Natural killer cell (primary cell): ENCODE measurements at regions not wholly inside any gene's neighbourhood (a gene's known extent, or its start where the extent isn't known, plus 50 kb on each side); places are given as distances from the start of the nearest gene placed in this dataset.

Source experiments
- ATAC-seq, 3 donors: fragments of 150-1000 bp in 2 of 3; fragments of 200-7000 bp in 1 of 3; cut with Tn5 transposase; 1 replicate in 1 of 3; 2 replicates in 2 of 3; pipeline ENCODE4 v1.10.0; 2021; ENCODE audit warnings: mild to moderate bottlenecking in 2 of 3, moderate library complexity in 2 of 3
- DNase-seq, 2 donors: peaks; one replicate each; pipeline versions ENCODE4 v3.0.0 to v3.0.0-alpha.2; 2013 to 2021; ENCODE audit warnings: mixed read lengths in 1 of 2
- H3K27ac ChIP-seq: one replicate; pipeline ENCODE4 v1.5.1; 2013; ENCODE audit warnings: mild to moderate bottlenecking, low read length
- H3K27me3 ChIP-seq: one replicate; pipeline ENCODE4 v1.6.1; 2013; ENCODE audit warnings: low read length; ENCODE audit not compliant: control insufficient read depth, insufficient read depth
- H3K36me3 ChIP-seq: one replicate; pipeline ENCODE4 v1.6.1; 2013; ENCODE audit warnings: low read length; ENCODE audit not compliant: control insufficient read depth, insufficient read depth
- H3K4me1 ChIP-seq: one replicate; pipeline ENCODE4 v1.6.1; 2013; ENCODE audit warnings: low read length; ENCODE audit not compliant: control insufficient read depth, insufficient read depth
- H3K4me3 ChIP-seq: one replicate; pipeline ENCODE4 v1.5.1; 2013; ENCODE audit warnings: low read length
- H3K9me3 ChIP-seq: one replicate; pipeline ENCODE4 v1.6.1; 2013; ENCODE audit warnings: low read length; ENCODE audit not compliant: control insufficient read depth, insufficient read depth
- H3K27ac Mint-ChIP-seq, 2 donors: one replicate each; pipeline ENCODE4 v1.8.0; 2022; ENCODE audit warnings: mild to moderate bottlenecking in 2 of 2, mixed read lengths in 2 of 2, moderate library complexity in 1 of 2
- H3K27me3 Mint-ChIP-seq, 2 donors: one replicate each; pipeline ENCODE4 v1.8.0; 2022; ENCODE audit warnings: low read depth in 2 of 2, mixed read lengths in 2 of 2
- H3K36me3 Mint-ChIP-seq: one replicate; pipeline ENCODE4 v1.8.0; 2022; ENCODE audit warnings: mixed read lengths
- H3K4me1 Mint-ChIP-seq, 2 donors: one replicate each; pipeline ENCODE4 v1.8.0; 2022; ENCODE audit warnings: mixed read lengths in 2 of 2
- H3K4me3 Mint-ChIP-seq: one replicate; pipeline ENCODE4 v1.8.0; 2022; ENCODE audit warnings: mild to moderate bottlenecking, moderate library complexity, mixed read lengths
- H3K9me3 Mint-ChIP-seq, 2 donors: one replicate each; pipeline ENCODE4 v1.8.0; 2022; ENCODE audit warnings: mixed read lengths in 2 of 2
- WGBS: methylation state at CpG from one replicate; pipeline ENCODE4 v1.1.7; 2013; ENCODE audit warnings: missing lambda C conversion rate; ENCODE audit not compliant: insufficient coverage; 5-methylcytosine and 5-hydroxymethylcytosine counted together
- intact Hi-C: fragments of 100-400 bp; cut with micrococcal nuclease; formaldehyde crosslinking; loops from one replicate; pipeline ENCODE4 v1.14.2; 2022
- TF ChIP-seq, protein P1 (sequence below): fragments of 200-600 bp; IDR thresholded peaks from one replicate; pipeline ENCODE4 v1.8.0; 2022; ENCODE audit warnings: antibody characterized with exemption

DNA sequence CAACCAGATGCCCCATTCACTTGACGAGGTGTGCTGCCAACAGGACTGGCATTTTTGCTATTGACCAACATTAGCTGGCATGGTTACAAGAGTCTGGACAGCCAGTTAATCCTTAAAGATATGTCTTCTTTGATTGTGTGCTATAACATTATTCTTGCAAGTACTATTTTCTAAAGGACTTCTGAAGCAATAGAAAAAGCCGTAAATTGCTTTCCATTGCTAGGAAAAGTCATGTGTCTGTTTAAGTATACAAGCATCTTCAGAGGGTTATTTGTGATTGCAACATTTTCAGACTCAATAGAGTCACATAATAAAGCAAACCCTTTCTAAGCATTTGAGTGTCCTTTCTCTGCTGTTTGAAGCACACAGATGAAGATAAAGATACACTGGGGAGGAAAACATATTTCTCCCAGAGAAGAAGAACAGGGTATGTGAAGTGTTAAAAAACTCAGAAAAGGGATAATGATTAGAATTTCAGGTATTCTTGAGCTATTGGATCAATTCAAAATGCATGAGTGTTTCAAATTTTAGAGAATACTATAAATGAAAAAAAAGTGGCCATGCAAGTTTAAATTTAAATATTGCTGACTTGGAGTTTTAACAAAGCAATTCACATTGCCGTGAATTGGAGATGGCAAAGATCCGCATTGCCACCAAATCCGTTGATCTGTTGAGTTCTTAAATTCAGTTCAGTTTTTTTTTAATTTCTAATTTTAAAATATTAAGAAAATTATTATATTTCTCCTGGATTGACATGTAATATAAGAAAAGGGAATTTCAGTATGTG, 191.7 kb upstream of the MAP3K7 start:
- Histone ChIP-seq H3K4me3 (no peak overlapping the region), H3K27me3 (no peaks in the 10 kb centered on the region), H3K27ac (no peak overlapping the region), H3K36me3 (no peaks in the 10 kb centered on the region), H3K9me3 (no peaks in the 10 kb centered on the region), H3K4me1 (no peaks in the 10 kb centered on the region)
- Mint-ChIP-seq H3K4me3 (no peak overlapping the region), H3K9me3 (no peaks in the 10 kb centered on the region), H3K27ac (no peak overlapping the region), H3K27me3 (peaks cover 0 to 7% of the 10 kb centered on the region in 2 donors), H3K4me1 (no peaks in the 10 kb centered on the region), H3K36me3 (no peaks in the 10 kb centered on the region)
- WGBS = 93% methylated on average over 4 of the region's 5 CpGs
- TF ChIP-seq, protein P1, sequence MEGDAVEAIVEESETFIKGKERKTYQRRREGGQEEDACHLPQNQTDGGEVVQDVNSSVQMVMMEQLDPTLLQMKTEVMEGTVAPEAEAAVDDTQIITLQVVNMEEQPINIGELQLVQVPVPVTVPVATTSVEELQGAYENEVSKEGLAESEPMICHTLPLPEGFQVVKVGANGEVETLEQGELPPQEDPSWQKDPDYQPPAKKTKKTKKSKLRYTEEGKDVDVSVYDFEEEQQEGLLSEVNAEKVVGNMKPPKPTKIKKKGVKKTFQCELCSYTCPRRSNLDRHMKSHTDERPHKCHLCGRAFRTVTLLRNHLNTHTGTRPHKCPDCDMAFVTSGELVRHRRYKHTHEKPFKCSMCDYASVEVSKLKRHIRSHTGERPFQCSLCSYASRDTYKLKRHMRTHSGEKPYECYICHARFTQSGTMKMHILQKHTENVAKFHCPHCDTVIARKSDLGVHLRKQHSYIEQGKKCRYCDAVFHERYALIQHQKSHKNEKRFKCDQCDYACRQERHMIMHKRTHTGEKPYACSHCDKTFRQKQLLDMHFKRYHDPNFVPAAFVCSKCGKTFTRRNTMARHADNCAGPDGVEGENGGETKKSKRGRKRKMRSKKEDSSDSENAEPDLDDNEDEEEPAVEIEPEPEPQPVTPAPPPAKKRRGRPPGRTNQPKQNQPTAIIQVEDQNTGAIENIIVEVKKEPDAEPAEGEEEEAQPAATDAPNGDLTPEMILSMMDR = no peak
- DNase-seq (no peak), ATAC-seq (no peak)
- intact Hi-C loops = no loop called here

DNA sequence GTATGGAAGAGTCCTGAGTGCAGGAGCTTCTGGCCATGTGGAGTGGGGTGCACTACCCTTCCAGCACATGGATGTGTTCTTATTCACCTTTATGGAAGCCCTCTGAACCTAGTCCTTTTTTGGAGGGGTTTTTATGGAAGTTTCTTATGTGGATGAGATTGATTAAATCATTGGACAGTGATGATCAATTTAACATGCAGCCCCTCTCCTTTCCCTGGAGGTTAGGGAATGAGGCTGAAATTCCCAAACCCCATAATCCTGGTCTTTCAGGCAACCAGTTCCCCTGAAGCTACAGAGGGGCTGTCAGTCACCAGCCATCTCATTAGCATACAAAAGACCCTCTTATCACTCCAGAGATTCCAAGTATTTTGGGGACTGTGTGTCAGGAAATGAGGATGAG, 183.9 kb upstream of the MAP3K7 start:
- Mint-ChIP-seq H3K27ac (no peak overlapping the region), H3K4me1 (no peaks in the 10 kb centered on the region), H3K27me3 (no peaks in the 10 kb centered on the region), H3K4me3 (no peak overlapping the region), H3K36me3 (no peaks in the 10 kb centered on the region), H3K9me3 (no peaks in the 10 kb centered on the region)
- Histone ChIP-seq H3K27ac (no peak overlapping the region), H3K36me3 (no peaks in the 10 kb centered on the region), H3K4me3 (no peak overlapping the region), H3K4me1 (no peaks in the 10 kb centered on the region), H3K27me3 (no peaks in the 10 kb centered on the region), H3K9me3 (no peaks in the 10 kb centered on the region)
- DNase-seq (no peak), ATAC-seq (no peak)
- intact Hi-C loops = no loop called here
- TF ChIP-seq, protein P1 = no peak

DNA sequence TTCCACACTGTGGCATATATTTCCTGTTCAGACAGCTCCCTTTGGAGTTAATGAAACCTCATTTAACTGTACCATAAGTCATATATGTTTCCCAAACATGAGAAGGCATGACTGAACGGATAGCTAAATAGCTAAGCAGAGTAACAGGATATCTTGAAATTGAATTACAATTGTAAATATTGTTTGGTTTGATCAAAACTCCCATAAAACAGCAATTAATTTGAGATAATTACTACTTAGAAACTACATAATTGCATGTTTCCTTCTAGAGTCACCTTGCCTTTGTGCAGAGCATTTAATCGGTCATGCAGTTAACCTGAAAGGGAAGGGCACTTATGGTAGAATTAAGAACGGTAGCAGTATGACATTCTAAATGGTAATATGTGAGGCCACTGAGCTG, 179.0 kb upstream of the MAP3K7 start:
- H3K27me3 Mint-ChIP-seq = no peaks in the 10 kb centered on the region
- no peak overlapping the region for H3K27ac Mint-ChIP-seq
- Histone ChIP-seq H3K27ac (no peak overlapping the region), H3K27me3 (no peaks in the 10 kb centered on the region), H3K4me1 (no peaks in the 10 kb centered on the region), H3K4me3 (no peak overlapping the region), H3K9me3 (no peaks in the 10 kb centered on the region), H3K36me3 (no peaks in the 10 kb centered on the region)
- DNase-seq (no peak), ATAC-seq (no peak)
- TF ChIP-seq, protein P1 = no peak
- no peaks in the 10 kb centered on the region for H3K9me3 Mint-ChIP-seq
- no peaks in the 10 kb centered on the region for H3K4me1 Mint-ChIP-seq
- H3K4me3 Mint-ChIP-seq = no peak overlapping the region
- intact Hi-C loops = no loop called here
- no peaks in the 10 kb centered on the region for H3K36me3 Mint-ChIP-seq
- 90% methylated on average over 2 of the region's 3 CpGs for WGBS

DNA sequence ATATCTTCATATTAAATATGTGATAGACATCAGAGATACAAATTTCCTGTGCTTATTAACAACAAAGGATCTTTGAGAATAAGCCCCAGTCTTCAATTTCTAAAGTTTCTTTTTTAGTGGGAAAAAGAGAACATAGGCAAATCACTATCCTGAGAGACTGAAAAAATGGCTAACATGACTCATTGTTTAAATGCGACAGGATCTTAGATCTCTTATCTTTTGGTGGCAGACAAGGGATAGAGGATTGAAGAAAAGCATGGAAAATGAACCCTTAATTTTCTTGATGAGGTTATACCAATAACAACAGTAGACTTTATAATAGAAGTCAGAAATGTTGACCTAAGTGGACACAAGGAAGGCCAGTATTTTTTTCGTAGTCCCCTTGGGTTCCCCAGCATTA, 178.6 kb upstream of the MAP3K7 start:
- 87% methylated on average over 2 of the region's 2 CpGs for WGBS
- Histone ChIP-seq H3K27me3 (no peaks in the 10 kb centered on the region), H3K4me3 (no peak overlapping the region), H3K36me3 (no peaks in the 10 kb centered on the region), H3K4me1 (no peaks in the 10 kb centered on the region), H3K27ac (no peak overlapping the region), H3K9me3 (no peaks in the 10 kb centered on the region)
- ATAC-seq (no peak), DNase-seq (no peak)
- TF ChIP-seq, protein P1 = no peak
- no peak overlapping the region for H3K4me3 Mint-ChIP-seq
- H3K27ac Mint-ChIP-seq = no peak overlapping the region
- H3K27me3 Mint-ChIP-seq = no peaks in the 10 kb centered on the region
- no peaks in the 10 kb centered on the region for H3K4me1 Mint-ChIP-seq
- intact Hi-C loops = no loop called here
- H3K36me3 Mint-ChIP-seq = no peaks in the 10 kb centered on the region
- H3K9me3 Mint-ChIP-seq = no peaks in the 10 kb centered on the region
